ENCODE measurements at regions not wholly inside any gene's neighbourhood (a gene's known extent, or its start where the extent isn't known, plus 50 kb on each side); places are given as distances from the start of the nearest gene placed in this dataset.

- no peak overlapping the region for H3K9ac ChIP-seq (ENCODE audit: low read depth, low read length)
- H3K4me1 ChIP-seq (ENCODE audit: control insufficient read depth, insufficient read depth, low read length): no peaks in the 10 kb centered on the region
- no peaks in the 10 kb centered on the region for H3K9me3 ChIP-seq (replicated peaks; ENCODE audit: low read length)
- no peak overlapping the region for H3K4me3 ChIP-seq (ENCODE audit: low read length)
- no peaks in the 10 kb centered on the region for H3K36me3 ChIP-seq (ENCODE audit: insufficient read depth, low read length)
- H3K4me2 ChIP-seq (ENCODE audit: low read length): no peak overlapping the region
- peaks cover 49% of the 10 kb centered on the region for H3K27me3 ChIP-seq (ENCODE audit: control insufficient read depth, insufficient read depth, low read length)
These were observed 64.2 kb upstream of the TNRC6C start for GRCh38 chr17:77894126-77894956.

GRCh38 chr17:77897741-77898301, 60.7 kb upstream of the TNRC6C start:
- no peak overlapping the region for H3K9ac ChIP-seq (ENCODE audit: low read depth, low read length)
- H3K4me1 ChIP-seq (ENCODE audit: control insufficient read depth, insufficient read depth, low read length): no peaks in the 10 kb centered on the region
- H3K36me3 ChIP-seq (ENCODE audit: insufficient read depth, low read length): no peaks in the 10 kb centered on the region
- no peak overlapping the region for H3K4me2 ChIP-seq (ENCODE audit: low read length)
- H3K27me3 ChIP-seq (ENCODE audit: control insufficient read depth, insufficient read depth, low read length): peaks cover 59% of the 10 kb centered on the region
- no peaks in the 10 kb centered on the region for H3K9me3 ChIP-seq (replicated peaks; ENCODE audit: low read length)
- no peak overlapping the region for H3K4me3 ChIP-seq (ENCODE audit: low read length)

- Histone ChIP-seq H3K27me3 (ENCODE audit: control insufficient read depth, insufficient read depth, low read length) (peaks cover 60% of the 10 kb centered on the region), H3K4me1 (ENCODE audit: control insufficient read depth, insufficient read depth, low read length) (no peaks in the 10 kb centered on the region), H3K9me3 (replicated peaks; ENCODE audit: low read length) (no peaks in the 10 kb centered on the region), H3K9ac (ENCODE audit: low read depth, low read length) (no peak overlapping the region), H3K4me3 (ENCODE audit: low read length) (no peak overlapping the region), H3K36me3 (ENCODE audit: insufficient read depth, low read length) (no peaks in the 10 kb centered on the region), H3K4me2 (ENCODE audit: low read length) (no peak overlapping the region)
These were observed 59.7 kb upstream of the TNRC6C start for GRCh38 chr17:77898521-77899434.

- no peaks in the 10 kb centered on the region for H3K36me3 ChIP-seq (ENCODE audit: insufficient read depth, low read length)
- H3K4me3 ChIP-seq (ENCODE audit: low read length): no peak overlapping the region
- H3K4me1 ChIP-seq (ENCODE audit: control insufficient read depth, insufficient read depth, low read length): no peaks in the 10 kb centered on the region
- peaks cover 66% of the 10 kb centered on the region for H3K27me3 ChIP-seq (ENCODE audit: control insufficient read depth, insufficient read depth, low read length)
- H3K4me2 ChIP-seq (ENCODE audit: low read length): no peak overlapping the region
- H3K9me3 ChIP-seq (replicated peaks; ENCODE audit: low read length): no peaks in the 10 kb centered on the region
- no peak overlapping the region for H3K9ac ChIP-seq (ENCODE audit: low read depth, low read length)
These were observed 59.0 kb upstream of the TNRC6C start for GRCh38 chr17:77899498-77899897.

DNA sequence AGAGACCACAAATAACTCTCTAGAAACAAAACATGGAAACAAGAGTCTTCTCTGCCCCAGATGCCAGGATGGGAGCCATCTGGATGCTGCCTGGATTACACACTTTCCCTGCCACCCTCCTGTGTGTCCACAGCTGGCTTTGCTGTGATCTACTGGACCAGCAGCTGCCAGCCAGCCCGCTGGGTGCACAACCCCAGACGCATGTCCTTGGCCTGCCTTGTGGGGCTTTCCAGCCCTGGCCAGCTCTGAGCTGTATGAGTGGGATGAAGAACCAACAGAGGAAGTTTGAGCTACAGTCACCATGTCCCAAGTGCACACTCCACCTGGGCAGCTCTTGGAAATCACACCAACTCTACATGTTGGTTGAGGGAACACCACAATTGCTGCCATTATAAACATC, 57.0 kb upstream of the TNRC6C start:
- H3K9me3 ChIP-seq (replicated peaks; ENCODE audit: low read length): no peaks in the 10 kb centered on the region
- no peaks in the 10 kb centered on the region for H3K36me3 ChIP-seq (ENCODE audit: insufficient read depth, low read length)
- H3K4me1 ChIP-seq (ENCODE audit: control insufficient read depth, insufficient read depth, low read length): no peaks in the 10 kb centered on the region
- H3K4me2 ChIP-seq (ENCODE audit: low read length): no peak overlapping the region
- H3K27me3 ChIP-seq (ENCODE audit: control insufficient read depth, insufficient read depth, low read length): peaks cover 79% of the 10 kb centered on the region
- no peak overlapping the region for H3K4me3 ChIP-seq (ENCODE audit: low read length)
- H3K9ac ChIP-seq (ENCODE audit: low read depth, low read length): no peak overlapping the region

DNA sequence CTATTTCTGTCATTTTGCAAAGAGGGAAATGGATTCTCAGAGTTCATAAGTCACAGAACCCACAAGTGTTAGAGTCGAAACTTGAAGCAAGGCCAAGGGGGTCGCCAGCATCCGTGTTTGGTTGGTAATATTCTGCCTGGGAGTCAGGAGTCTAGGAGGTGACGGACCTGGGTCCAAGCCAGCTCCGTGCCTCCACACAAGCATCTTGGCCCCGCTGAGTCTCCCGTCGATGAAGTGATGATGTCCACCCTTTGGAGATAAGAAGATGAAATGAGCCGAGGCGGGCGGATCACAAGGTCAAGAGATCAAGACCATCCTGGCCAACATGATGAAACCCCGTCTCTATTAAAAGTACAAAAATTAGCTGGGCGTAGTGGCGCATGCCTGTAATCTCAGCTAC, 53.2 kb upstream of the TNRC6C start:
- H3K36me3 ChIP-seq (ENCODE audit: insufficient read depth, low read length): no peaks in the 10 kb centered on the region
- peaks cover 3% of the 10 kb centered on the region for H3K4me1 ChIP-seq (ENCODE audit: control insufficient read depth, insufficient read depth, low read length)
- H3K9me3 ChIP-seq (replicated peaks; ENCODE audit: low read length): no peaks in the 10 kb centered on the region
- no peak overlapping the region for H3K9ac ChIP-seq (ENCODE audit: low read depth, low read length)
- no peak overlapping the region for H3K4me2 ChIP-seq (ENCODE audit: low read length)
- peaks cover 84% of the 10 kb centered on the region for H3K27me3 ChIP-seq (ENCODE audit: control insufficient read depth, insufficient read depth, low read length)
- no peak overlapping the region for H3K4me3 ChIP-seq (ENCODE audit: low read length)

- Histone ChIP-seq H3K9ac (ENCODE audit: low read depth, low read length) (no peak overlapping the region), H3K27me3 (ENCODE audit: control insufficient read depth, insufficient read depth, low read length) (peaks cover 81% of the 10 kb centered on the region), H3K4me3 (ENCODE audit: low read length) (no peak overlapping the region), H3K36me3 (ENCODE audit: insufficient read depth, low read length) (no peaks in the 10 kb centered on the region), H3K4me1 (ENCODE audit: control insufficient read depth, insufficient read depth, low read length) (peaks cover 3% of the 10 kb centered on the region), H3K9me3 (replicated peaks; ENCODE audit: low read length) (no peaks in the 10 kb centered on the region), H3K4me2 (ENCODE audit: low read length) (no peak overlapping the region)
These were observed 52.7 kb upstream of the TNRC6C start for GRCh38 chr17:77905766-77906165.

- Histone ChIP-seq H3K4me2 (ENCODE audit: low read length) (no peak overlapping the region), H3K4me3 (ENCODE audit: low read length) (no peak overlapping the region), H3K9ac (ENCODE audit: low read depth, low read length) (no peak overlapping the region), H3K9me3 (replicated peaks; ENCODE audit: low read length) (no peaks in the 10 kb centered on the region), H3K4me1 (ENCODE audit: control insufficient read depth, insufficient read depth, low read length) (peaks cover 3% of the 10 kb centered on the region), H3K27me3 (ENCODE audit: control insufficient read depth, insufficient read depth, low read length) (peaks cover 74% of the 10 kb centered on the region), H3K36me3 (ENCODE audit: insufficient read depth, low read length) (no peaks in the 10 kb centered on the region)
These were observed 52.1 kb upstream of the TNRC6C start for GRCh38 chr17:77906377-77906871.

- no peak overlapping the region for H3K9ac ChIP-seq (ENCODE audit: low read depth, low read length)
These were observed 50.7 kb upstream of the TNRC6C start for GRCh38 chr17:77907497-77908461.

DNA sequence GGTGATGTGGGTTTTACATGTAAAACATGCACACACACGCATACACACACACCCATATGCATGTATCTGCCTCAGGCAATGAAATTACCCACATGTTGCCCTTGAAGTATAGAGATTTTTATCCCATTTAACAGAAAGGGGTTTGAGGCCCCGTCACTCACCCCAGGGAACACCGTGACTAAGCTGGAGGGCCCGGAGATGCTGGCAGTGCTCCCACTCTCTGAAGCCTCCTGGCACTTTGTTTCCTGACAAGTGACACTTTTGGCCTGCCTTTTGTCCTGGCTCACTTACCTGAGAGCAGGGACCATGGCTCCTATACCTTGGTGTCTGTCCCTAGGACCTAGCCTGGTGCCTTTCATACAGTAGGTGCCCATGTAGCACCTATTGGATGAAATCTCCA, 50.0 kb upstream of the TNRC6C start:
- H3K4me3 ChIP-seq (ENCODE audit: low read length): no peak overlapping the region
- peaks cover 55% of the 10 kb centered on the region for H3K27me3 ChIP-seq (ENCODE audit: control insufficient read depth, insufficient read depth, low read length)
- no peaks in the 10 kb centered on the region for H3K9me3 ChIP-seq (replicated peaks; ENCODE audit: low read length)
- H3K4me2 ChIP-seq (ENCODE audit: low read length): no peak overlapping the region
- H3K9ac ChIP-seq (ENCODE audit: low read depth, low read length): no peak overlapping the region
- H3K4me1 ChIP-seq (ENCODE audit: control insufficient read depth, insufficient read depth, low read length): peaks cover 3% of the 10 kb centered on the region
- no peaks in the 10 kb centered on the region for H3K36me3 ChIP-seq (ENCODE audit: insufficient read depth, low read length)

More at GRCh38 chr17:77907497-77908461, 50.7 kb upstream of the TNRC6C start:
- H3K36me3 ChIP-seq (ENCODE audit: insufficient read depth, low read length): no peaks in the 10 kb centered on the region
- H3K4me3 ChIP-seq (ENCODE audit: low read length): no peak overlapping the region
- H3K27me3 ChIP-seq (ENCODE audit: control insufficient read depth, insufficient read depth, low read length): peaks cover 62% of the 10 kb centered on the region
- H3K9me3 ChIP-seq (replicated peaks; ENCODE audit: low read length): no peaks in the 10 kb centered on the region
- H3K4me1 ChIP-seq (ENCODE audit: control insufficient read depth, insufficient read depth, low read length): peaks cover 3% of the 10 kb centered on the region
- no peak overlapping the region for H3K4me2 ChIP-seq (ENCODE audit: low read length)
